ENCODE measurements at regions not wholly inside any gene's neighbourhood (a gene's known extent, or its start where the extent isn't known, plus 50 kb on each side); places are given as distances from the start of the nearest gene placed in this dataset.
"Not testable (repeated sequence)": the region's sequence is repeated elsewhere in the genome, so short reads cannot be mapped to it uniquely, and the experiment has no call there.

DNA sequence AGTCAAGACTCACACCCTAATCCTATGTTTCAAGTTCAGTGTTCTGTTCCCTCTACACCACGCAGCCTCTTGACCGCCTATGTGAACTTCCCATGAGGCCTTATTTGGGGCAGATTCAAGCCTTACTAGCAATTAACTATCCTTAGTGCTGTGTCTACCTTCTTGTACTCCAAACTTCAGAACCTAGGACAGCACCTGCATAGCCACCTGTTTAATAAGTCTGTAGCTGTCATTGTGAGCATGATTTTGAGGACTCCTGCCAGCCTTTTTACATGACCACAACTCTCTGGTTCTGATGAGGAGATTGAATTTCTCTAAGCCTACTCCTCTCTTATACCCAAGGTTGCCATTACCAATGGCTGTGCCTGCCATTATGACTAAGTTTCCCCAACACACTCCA lies 50.8 kb upstream of the PCSK1 start:
- intact Hi-C loops (cut with micrococcal nuclease): no loop called here
- ATAC-seq: no peak
- no peak for DNase-seq

DNA sequence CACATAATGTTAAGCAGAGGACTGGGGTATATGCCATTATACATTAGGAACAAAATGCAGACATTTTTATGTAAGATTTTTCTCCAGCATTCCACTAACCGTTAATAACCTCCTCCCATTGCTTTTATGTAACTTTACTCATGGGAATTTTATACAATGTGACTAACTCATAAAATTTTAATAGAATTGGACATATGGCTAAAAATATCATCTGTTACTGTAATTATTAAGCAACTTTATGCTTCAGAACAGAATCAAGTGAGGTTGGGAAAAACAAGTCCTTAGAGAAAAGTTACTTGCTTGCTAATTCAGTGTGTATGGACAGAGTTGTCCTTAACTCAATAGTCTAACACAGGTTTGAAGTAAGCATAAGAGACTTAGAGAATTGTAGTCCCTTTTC lies 54.8 kb upstream of the PCSK1 start:
- intact Hi-C loops (cut with micrococcal nuclease): no loop called here
- ATAC-seq: no peak

DNA sequence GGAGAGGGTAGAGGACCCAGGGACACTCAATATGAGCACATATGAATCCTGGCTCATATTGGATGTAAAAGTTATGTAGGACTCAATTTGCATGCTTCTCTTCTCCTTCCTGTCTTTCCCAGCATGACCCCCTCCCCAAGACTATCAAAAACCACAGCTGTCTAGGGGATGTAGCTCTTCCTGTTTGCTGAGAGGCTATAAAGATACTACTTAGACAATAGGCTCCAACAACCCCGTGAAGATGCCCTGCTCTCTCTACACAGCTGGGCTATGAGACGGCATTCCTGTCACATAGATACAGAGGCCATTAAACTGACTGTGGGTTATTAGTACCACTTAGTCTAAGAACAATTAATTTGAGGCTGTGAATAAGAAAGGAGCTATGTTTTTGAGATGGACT lies 56.5 kb upstream of the PCSK1 start:
- DNase-seq: no peak
- intact Hi-C loops (cut with micrococcal nuclease): no loop called here
- no peak for ATAC-seq

More for the DNA sequence above, 54.8 kb upstream of the PCSK1 start:
- no peak for DNase-seq

DNA sequence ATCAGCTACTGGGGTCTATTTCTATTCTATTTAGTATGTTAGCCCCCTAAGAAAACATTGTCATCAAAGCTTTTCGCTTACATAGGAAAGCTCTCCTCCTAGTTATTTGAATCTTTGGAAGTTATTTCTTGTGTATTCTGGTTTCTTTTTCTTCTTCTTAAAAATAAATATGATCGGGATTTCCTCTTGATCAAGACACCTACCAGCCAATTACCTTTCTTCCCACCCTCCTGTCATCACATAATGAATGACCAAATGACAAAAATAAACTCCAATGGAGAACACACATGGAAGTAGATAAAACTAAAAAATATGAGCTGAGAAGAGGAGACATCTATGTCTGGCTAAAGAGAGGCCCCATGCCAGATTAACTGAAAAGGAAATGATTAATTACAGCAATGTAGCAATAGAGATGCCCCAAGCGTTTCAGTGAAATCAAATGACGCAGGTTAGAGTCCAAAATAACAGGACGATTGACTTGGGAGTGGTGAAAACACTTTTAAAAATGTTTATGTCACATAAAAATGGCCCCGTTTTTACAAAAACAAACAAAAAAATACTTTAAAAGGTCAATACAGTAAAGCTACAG lies 59.5 kb upstream of the PCSK1 start:
- ATAC-seq (no peak), DNase-seq (no peak)
- intact Hi-C loops (cut with micrococcal nuclease): no loop called here

DNA sequence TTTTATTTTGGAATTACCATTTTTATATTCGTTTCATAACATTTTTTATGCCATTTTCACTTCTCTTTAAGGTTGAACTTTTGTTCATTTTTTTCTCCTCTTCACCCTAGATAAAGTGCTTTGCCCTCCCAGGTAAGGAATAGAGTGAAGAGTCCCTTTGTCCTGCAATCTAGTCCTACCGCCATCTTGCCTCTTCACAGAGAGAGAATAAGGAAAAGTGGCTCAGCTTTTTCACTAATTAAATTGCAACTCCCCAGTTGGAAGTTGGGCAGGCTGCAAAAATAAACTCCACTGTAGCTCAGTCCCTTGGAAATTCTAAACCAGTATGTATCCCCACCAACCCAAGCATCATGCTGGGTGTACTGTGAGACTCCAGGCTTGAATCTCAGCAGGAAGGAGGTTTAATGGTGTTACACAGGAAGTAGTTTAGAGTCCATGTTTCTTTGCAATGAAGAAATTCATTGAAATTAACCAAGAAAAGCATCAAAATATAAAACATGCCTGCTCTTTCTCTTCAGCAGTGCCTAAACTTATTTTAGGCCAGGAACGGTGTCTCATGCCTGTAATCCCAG lies 60.3 kb upstream of the PCSK1 start:
- intact Hi-C loops (cut with micrococcal nuclease): no loop called here
- ATAC-seq (no peak), DNase-seq (no peak)

DNA sequence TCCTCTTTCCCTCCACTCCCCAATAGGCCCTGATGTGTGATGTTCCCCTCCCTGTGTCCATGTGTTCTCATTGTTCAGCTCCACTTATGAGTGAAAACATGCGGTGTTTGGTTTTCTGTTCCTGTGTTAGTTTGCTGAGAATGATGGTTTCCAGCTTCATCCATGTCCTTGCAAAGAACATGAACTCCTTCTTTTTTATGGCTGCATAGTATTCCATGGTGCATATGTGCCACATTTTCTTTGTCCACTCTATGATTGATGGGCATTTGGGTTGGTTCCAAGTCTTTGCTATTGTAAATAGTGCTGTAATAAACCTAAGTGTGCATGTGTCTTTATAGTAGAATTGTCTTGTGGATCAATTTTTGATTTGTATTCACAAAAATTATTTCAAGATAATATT lies 62.4 kb upstream of the PCSK1 start:
- ATAC-seq; intact Hi-C loops (cut with micrococcal nuclease); DNase-seq: not testable (repeated sequence)

DNA sequence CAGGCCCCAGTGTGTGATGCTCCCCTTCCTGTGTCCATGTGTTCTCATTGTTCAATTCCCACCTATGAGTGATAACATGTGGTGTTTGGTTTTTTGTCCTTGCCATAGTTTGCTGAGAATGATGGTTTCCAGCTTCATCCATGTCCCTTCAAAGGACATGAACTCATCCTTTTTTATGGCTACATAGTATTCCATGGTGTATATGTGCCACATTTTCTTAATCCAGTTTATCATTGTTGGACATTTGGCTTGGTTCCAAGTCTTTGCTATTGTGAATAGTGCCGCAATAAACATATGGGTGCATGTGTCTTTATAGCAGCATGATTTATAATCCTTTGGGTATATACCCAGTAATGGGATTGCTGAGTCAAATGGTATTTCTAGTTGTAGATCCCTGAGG lies 64.0 kb upstream of the PCSK1 start:
- DNase-seq; intact Hi-C loops (cut with micrococcal nuclease); ATAC-seq: not testable (repeated sequence)

DNA sequence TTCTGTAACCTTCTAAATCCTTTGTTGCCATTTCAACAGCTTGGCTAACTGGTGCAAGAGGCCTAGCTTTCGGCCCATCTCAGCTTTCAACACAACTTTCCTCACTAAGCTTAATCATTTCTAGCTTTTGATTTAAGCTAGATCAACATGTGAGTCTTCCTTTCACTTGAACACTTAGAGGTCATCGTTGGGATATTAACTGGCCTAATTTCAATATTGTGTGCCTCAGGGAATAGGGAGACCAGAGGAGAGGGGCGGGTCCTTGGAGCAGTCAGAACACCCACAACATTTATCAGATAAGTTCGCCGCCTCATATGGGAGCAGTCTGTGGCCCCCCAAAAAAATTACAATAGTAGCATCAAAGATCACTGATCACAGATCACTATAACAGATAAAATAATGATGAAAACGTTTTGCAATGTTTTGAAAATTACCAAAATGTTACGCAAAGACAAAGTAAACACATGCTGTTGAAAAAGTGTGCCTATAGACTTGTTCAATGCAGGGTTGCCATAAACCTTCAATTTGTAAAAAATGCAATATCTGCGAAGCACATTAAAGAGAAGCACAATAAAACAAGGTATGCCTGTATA lies 66.8 kb upstream of the PCSK1 start:
- intact Hi-C loops (cut with micrococcal nuclease): no loop called here
- ATAC-seq (no peak), DNase-seq (no peak)

DNA sequence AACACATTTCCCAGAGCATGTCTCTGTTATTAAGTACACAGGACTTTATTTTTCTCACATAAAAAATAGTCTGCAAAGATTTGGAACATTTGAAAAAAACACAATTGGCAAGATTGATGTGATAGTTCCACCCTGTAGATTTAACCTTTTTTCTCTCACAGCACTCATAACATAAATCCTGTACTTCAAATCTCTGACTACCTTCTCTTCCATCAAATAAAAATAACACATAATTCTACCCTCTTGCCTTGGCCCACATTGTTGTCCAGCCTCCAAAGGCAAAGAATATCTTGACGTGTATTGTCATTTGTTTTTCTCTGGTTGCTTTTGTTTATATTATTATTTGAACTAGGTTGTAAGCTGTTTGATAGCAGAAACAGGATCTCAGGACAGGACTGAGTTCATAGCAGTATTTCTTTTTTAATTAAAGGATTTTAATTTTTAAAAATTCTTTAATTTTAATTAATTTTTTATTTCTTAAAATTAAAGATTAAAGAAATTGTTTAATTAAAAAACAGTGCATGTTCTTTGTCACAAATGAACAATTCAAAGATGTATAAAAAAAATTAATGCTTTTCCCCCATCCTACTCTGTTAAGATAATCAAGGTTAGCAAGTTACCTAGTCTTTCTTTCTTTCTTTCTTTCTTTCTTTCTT lies 69.1 kb upstream of the PCSK1 start:
- intact Hi-C loops (cut with micrococcal nuclease): no loop called here
- DNase-seq: no peak
- ATAC-seq: no peak

DNA sequence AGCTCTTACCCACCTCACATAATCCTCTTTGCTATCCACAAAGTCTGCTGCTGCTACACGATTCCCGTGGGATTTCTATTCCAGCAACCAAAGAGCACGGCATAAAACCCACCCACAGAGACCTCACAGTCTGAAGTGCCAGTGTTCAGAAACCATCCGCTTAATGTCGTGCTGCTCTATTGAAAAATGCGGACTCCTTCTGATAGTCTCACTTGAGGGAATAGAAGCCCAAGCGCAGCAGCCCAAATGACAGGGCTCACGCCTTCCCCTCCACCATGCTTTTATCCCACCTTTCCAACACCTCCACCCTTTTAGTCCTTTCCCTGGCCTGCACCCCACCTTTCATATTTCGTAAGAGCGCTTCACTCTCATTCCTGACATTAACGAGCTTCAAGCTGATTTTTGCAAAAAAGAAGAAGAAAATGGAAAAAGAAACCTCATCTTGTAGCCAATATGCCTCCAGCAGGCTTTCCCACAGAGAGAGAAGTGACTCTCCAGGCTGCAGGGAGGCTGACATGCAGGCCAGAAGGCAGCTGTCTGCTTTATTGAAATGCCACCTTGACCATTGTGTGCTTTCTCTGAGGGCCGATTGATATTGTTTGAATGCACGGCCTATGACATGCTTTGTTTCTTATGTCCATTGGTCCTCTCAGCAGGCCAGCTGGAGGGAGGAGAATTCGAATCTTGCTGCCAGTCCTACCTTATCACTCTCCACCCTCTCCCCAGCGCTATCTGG lies 70.6 kb upstream of the PCSK1 start:
- no peak for DNase-seq
- no peak for ATAC-seq
- intact Hi-C loops (cut with micrococcal nuclease): no loop called here

DNA sequence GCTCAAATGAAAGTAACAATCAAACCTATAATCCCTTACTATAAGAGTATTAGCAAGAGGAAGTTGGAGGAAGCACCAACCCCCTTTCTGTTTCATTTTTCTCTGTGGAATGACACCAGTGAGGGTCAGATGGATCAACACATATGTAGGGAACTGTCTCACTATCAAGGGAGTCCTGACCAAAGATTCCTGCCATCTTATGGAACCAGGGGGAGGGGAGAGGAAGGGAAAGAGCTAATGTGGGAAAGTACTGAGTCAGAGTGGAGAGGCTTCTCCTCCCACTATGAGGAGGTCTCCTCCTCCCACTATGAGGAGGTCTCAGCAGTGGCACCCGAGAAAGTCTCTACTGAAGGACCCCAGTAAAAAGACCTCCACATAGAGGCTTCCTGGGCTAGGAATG lies 73.3 kb upstream of the PCSK1 start:
- DNase-seq (no peak), ATAC-seq (no peak)
- intact Hi-C loops (cut with micrococcal nuclease): no loop called here

DNA sequence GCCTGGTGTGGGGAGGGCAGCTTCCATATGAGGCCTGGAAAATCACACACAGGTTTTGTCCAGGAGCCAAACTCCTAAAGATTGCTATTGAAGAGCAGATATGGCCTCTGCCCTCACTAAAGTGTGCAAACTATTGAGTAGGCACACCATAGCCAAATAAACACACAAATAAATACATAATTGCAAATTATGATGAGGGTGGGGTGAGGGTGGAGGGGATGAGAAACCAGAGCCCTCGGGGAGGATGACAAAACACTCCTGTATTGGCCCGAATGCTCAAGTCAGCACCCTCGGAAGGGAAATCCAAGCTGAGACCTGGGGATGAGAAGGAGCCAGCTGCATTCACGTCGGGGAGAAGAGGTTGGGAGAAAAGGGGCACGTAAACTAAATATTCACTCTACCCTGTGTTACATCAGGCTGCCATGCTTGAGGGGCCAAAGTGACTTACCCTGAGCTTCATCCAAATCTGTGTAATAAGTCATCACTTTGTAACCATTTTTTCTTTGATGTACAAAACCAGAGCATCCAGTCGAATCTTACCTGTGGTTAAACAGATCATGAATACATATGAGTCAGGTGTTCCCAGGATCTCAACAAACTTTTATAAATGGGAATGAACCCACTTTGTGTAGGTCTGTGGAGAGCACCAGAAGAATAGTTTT lies 73.9 kb upstream of the PCSK1 start:
- ATAC-seq (no peak), DNase-seq (no peak)
- intact Hi-C loops (cut with micrococcal nuclease): no loop called here

DNA sequence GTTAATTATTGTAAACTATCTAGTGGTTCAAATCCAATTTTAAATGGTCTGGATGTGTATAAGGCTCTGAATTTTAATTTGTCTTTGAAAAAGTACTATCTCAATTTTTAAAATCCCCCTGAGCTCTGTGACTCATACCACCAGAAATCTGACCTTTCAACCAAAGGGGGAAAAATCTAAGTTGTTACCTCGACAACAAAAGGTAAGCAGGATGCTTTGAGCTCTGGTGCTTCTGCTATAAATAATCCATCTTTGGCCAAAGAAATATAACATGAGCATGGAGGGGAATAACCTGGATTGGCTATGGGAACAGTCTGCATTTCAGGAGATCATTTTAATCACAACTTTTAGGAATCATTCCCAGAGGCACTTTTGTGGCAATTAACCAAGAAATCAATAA lies 76.3 kb upstream of the PCSK1 start:
- ATAC-seq (no peak), DNase-seq (no peak)
- intact Hi-C loops (cut with micrococcal nuclease): no loop called here

DNA sequence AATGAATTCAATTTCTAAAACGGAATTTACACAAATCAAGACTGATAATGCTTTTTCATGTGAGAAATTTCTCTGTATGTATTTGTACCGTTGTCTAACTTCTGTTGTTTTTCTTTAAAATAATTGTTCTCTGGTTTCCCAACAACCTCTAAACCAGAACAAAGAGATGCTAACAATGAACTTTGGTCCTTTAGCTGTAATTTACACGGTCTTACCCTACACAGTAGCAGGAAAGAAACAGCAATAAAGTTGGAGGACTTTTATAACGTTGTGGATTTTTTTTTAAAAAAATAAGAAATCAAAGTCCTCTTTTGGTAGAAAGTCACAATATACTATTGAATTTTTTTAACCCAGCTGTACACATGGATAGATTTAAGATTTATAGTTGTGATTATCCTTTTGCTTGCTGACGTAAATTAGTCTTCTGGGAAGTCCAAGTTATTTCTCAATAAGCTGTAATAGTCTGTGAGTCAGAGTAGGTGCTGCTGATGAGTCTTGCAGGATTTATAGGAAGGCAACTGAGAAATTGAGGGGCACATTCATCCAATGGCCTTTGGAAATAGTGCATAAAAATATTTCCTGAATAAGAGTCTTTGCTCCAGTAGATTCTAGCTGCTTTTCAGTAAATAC lies 76.8 kb upstream of the PCSK1 start:
- intact Hi-C loops (cut with micrococcal nuclease): no loop called here
- no peak for ATAC-seq
- DNase-seq: no peak

DNA sequence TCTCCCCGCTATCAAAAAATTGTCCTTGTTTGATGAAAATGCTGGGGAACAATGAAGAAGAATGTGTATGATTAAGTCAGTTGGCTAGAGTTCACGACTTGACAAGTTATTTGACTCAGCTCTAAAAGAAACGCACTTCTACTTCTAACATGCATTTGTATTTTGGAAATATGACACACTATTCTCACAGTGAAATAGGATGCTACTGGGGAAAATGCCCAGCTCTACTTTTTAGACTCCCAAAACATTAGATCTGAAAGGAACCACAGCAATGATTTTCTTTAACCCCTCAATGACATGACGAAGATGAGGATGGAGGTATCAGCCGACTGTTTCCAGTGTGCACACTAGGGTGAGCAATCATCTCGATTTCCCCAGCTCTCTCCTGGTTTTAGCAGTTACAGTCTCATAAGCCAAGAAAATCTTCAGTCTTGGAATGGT lies 83.6 kb upstream of the PCSK1 start:
- no peak for ATAC-seq
- no peak for DNase-seq
- intact Hi-C loops (cut with micrococcal nuclease): no loop called here

DNA sequence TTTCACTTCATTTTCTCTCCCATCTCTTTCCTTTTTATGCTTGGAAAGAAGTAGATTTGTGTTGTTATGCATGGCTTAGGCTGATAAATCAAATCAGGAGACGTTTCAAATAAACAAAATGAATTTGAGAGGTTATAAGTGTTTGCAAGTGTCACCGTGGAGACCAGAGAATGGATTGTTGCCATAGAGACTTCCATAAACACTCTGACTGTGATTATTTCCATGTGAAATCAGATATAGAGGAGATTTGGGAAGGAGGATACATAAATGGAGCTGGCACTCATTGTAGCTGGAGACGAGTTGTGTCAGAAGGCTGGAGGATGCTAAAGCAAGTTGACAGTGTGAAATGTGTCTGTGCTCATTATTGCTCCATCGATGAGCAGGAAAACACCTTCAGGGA lies 84.2 kb upstream of the PCSK1 start:
- ATAC-seq: no peak
- intact Hi-C loops (cut with micrococcal nuclease): no loop called here
- no peak for DNase-seq

DNA sequence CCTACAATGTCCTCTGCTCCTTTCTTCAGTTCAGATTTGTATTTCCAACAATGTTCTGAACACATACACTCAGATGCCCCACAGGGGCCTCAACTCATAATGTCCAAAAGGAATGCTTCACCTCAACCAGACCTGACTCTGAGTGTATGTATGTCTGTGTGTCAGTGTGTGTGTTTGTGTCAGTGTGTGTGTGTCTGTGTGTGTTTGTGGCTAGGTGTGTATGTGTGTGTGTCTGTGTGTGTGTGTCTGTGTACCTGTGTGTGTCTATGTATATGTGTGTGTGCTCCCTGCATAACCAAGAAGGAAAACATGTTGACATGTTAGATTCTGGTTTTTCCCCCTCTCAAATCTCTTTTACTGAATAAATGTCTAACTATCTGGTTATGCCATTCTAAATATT lies 87.3 kb upstream of the PCSK1 start:
- DNase-seq (no peak), ATAC-seq (no peak)
- intact Hi-C loops (cut with micrococcal nuclease): no loop called here

DNA sequence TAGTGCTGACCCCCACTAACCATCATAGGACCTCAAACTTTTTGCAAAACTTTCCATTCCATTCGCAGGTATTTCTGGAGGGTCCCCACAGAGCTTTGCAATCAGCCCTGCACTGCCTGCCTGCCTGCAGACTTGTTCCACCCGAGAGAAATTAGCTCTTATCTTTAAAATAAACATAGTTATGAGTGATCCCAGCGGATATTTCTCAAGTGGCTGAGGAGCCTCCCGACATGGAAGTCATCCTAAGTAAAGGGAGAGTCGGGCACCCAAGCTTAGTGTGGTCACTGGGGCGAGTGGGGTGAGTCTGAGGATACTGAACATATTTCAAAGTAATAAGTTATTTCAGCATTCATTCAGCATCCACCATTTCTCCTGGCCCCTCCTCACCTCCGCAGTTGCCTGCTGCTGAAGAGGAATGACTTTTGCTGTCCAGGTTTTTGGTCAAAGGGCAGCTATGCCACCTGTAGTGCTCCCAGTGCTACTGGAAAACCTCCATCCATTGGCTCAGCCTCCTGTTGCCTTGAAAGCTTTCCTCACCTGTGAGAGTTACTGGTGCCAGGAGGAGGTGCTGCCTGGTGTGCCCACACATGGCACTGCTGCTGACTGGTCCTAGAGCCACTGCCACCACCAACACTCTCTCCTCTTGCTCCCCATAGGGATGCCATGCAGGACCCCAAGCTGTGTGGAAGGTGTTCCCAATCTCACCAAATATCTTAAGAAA lies 89.7 kb upstream of the PCSK1 start:
- ATAC-seq (no peak), DNase-seq (no peak)
- intact Hi-C loops (cut with micrococcal nuclease): no loop called here

Measured in left ventricle myocardium superior (tissue), 1 donor.